OCI-LY7 (cell line): ENCODE measurements at regions not wholly inside any gene's neighbourhood (a gene's known extent, or its start where the extent isn't known, plus 50 kb on each side); places are given as distances from the start of the nearest gene placed in this dataset.

ENCODE experiments used
- EZH2phosphoT487 ChIP-seq: fragments of 200-600 bp; sonication (generic); IDR thresholded peaks from 2 replicates; pipeline ENCODE4 v1.6.1; 2018; ENCODE audit warnings: low read depth, borderline replicate concordance, mild to moderate bottlenecking, mixed run types, antibody characterized with exemption, low read length, moderate library complexity, mixed read lengths
- TF ChIP-seq, protein P1 (sequence below): fragments of 200-600 bp; sonication (generic); conservative IDR thresholded peaks from 2 replicates; pipeline ENCODE4 v1.5.1; 2014; ENCODE audit warnings: mild to moderate bottlenecking, antibody characterized with exemption, low read length, moderate library complexity, mixed read lengths

DNA sequence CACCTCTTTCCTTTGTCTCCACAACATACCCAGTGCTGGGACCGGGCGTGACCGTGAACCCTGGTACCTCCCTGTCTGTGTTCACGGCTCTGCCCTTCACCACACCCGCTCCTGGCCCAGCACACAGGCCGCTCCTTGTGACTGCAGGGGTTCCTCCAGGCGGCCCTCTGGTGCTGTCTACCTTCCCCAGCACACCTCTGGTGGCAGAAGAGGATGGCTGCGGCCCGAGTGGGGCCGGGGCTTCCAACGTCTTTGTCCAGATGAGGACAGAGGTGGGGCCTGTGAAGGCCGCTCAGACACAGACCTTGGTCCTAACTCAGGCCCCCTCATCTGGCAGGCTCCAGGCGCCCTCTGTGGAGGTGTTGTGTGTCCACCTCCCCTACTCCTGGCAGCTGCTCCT lies 55.4 kb upstream of the SGMS1 start:
- no peak for TF ChIP-seq EZH2phosphoT487
- TF ChIP-seq, protein P1, sequence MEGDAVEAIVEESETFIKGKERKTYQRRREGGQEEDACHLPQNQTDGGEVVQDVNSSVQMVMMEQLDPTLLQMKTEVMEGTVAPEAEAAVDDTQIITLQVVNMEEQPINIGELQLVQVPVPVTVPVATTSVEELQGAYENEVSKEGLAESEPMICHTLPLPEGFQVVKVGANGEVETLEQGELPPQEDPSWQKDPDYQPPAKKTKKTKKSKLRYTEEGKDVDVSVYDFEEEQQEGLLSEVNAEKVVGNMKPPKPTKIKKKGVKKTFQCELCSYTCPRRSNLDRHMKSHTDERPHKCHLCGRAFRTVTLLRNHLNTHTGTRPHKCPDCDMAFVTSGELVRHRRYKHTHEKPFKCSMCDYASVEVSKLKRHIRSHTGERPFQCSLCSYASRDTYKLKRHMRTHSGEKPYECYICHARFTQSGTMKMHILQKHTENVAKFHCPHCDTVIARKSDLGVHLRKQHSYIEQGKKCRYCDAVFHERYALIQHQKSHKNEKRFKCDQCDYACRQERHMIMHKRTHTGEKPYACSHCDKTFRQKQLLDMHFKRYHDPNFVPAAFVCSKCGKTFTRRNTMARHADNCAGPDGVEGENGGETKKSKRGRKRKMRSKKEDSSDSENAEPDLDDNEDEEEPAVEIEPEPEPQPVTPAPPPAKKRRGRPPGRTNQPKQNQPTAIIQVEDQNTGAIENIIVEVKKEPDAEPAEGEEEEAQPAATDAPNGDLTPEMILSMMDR = no peak
